GM12873 (cell line): ENCODE measurements at regions not wholly inside any gene's neighbourhood (a gene's known extent, or its start where the extent isn't known, plus 50 kb on each side); places are given as distances from the start of the nearest gene placed in this dataset.

Source experiments
- TF ChIP-seq, protein P1 (sequence below): IDR thresholded peaks from 2 replicates; pipeline ENCODE4 v1.5.1; 2012; ENCODE audit warnings: low read depth, mild to moderate bottlenecking, moderate library complexity, low read length, control low read depth; ENCODE audit not compliant: insufficient read depth; ENCODE audit errors: missing control alignments

DNA sequence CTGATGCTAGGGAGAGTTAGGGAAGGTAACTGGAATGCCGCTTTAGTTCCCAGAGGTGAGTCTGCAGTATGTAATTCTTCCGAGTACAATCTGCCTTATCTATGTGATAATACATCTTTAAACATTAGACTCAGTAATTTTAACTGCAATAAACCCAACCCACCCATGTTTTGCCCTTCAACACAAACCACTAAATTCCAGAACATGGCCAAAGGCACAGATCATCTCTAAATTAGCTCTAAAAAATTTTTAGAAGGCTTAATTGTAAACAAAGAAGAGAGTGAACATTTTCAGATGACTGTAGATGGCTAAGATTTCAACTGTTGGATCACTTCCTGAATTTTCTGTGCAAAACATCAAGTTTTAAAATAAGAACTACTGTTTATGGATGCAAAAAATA lies 488.7 kb upstream of the ID2 start:
- TF ChIP-seq, protein P1, sequence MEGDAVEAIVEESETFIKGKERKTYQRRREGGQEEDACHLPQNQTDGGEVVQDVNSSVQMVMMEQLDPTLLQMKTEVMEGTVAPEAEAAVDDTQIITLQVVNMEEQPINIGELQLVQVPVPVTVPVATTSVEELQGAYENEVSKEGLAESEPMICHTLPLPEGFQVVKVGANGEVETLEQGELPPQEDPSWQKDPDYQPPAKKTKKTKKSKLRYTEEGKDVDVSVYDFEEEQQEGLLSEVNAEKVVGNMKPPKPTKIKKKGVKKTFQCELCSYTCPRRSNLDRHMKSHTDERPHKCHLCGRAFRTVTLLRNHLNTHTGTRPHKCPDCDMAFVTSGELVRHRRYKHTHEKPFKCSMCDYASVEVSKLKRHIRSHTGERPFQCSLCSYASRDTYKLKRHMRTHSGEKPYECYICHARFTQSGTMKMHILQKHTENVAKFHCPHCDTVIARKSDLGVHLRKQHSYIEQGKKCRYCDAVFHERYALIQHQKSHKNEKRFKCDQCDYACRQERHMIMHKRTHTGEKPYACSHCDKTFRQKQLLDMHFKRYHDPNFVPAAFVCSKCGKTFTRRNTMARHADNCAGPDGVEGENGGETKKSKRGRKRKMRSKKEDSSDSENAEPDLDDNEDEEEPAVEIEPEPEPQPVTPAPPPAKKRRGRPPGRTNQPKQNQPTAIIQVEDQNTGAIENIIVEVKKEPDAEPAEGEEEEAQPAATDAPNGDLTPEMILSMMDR, result no peak

DNA sequence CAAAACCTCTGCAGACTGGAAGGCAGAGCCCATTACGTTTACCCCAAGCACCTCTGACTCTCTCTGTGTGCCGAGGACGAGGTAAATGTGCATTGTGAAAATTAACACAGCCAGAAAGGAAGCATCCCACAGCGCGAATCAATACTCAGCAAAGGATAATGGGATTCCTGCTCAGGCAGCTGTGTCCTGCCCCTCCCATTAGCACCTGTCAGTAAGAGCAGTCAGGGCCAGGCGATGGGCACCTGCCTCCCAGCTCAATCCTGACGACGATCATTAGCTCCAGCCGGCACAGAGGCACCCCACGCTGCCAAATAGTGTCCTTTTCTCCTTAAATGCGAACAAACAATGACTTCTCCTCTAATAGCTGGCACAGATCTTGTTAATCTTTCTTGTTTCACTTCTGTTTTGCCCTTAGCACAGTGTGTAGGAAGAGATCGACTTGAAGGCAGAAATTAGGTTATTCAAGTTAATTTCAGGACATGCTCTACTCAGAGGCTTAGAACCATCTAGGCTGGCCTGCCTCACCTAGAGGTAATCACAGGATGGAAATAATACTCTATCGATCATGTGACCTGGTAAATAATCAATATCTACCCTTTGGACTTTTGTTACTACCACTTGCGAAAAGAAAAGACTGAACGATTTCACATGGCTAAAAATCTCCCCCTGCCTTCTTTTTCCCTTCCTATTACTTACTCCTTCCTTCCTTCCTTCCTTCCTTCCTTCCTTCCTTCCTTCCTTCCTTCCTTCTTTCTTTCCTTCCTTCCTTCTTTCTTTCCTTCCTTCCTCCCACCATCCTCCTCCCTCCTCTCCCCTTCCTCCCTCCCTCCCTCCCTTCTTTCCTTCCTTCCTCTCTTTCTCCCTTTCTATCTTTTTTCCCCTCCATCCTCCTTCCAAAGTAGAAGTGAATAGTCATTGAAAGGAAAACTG lies 487.9 kb upstream of the ID2 start:
- TF ChIP-seq, protein P1, result no peak

DNA sequence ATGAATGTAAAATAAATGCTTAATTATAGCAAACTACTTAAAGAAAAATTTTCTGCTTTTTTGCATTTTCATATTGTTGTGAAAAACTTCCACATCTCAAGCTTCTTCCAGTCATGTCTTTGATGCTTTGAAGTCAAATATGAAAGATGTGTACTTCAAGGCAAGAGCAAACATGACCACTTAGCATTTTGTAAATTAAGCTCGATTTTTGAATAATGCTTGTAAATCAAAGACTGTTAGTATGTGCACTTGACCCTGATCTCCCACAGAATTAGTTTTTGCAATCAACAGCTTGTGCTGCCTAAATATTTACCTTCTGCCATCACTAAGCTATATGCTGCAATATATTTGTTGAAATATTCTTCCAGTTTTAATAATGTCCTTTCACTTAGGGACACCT lies 486.1 kb upstream of the ID2 start:
- TF ChIP-seq, protein P1, result no peak

DNA sequence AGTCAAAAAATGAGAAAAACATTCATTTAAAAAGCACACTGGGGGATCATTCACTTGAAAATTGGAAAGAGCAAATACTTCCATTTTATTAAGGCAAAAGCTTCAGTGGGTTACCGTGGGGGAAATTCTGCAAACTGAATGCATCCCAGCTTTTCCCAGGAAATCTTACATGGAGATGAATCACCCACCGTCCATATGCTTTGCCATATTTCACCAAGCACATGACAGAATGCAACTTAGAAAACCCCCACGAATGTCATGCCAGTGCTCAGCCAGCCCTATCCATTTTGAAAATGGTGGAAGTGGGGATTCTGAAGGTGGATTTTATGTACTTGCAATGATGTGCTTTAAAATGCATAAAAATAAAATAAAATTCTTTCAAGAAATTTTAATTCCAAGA lies 485.5 kb upstream of the ID2 start:
- TF ChIP-seq, protein P1, result no peak

DNA sequence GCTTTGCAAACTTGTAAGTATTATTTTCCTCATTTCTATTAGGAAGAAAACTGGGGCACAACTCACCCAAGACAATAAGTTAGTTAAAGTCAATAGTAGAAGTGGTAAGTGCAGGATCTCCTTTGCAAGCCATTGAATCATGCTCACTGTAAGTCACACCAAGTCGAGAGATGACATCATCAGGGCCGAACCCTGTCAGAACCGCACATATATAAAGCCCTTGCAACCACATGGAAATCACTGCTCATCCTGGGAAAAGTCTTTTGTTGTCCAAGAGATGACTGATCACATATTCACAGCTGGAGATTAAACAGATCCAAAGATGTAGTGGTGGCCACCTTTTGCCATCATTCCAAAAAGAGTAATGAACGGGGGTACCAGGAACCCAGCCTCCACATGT lies 484.8 kb upstream of the ID2 start:
- TF ChIP-seq, protein P1, result no peak

DNA sequence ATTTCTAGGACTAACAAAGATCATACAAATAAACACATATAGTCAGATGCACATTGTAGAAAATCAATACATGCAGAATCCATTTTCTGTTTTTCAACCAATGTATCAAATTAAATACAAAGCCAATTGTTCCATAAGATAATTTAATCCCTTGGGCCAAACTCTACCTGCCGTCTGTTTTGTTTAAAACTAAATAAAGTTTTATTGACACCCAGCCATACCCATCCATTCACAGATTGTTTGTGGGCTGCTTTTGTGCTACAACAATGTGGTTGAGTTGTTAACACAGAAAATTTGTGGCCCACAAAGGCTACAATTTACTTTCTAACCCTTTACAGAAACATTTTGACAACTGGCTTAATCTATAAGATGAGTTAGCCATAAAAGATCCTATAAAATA lies 484.0 kb upstream of the ID2 start:
- TF ChIP-seq, protein P1, result no peak

DNA sequence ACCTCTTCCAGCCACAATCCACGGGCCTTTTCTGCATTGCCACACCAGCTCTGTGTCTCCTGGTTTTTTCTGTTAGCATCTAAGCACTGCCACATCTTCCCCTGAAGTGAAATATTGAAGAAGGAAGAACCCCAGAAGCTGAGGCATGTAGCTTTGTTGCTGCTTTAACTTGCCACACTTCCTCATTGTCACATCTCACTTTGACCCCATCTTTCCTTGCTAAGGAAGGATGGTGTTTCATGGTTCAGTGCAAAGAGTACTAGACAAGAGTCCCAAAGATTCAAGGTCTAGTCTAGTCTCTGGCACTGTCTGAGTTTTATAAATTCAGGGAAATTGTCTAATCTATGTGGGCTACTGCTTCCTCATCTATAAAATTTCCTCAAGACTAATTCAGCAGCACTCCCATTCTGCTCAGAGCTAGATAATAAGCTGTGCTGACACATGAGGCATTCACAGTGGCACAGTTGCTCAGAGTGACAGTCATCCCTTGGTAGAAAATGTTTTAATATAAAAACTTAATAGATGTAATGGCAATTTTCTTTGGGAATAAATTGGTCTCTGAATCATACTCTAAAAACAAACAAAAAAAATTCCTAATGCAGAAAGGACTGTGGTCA lies 483.0 kb upstream of the ID2 start:
- TF ChIP-seq, protein P1, result no peak
